Neural cell (in vitro differentiated cells): ENCODE measurements at regions not wholly inside any gene's neighbourhood (a gene's known extent, or its start where the extent isn't known, plus 50 kb on each side); places are given as distances from the start of the nearest gene placed in this dataset.

Experiments
- EP300 ChIP-seq: fragments of 450-650 bp; conservative IDR thresholded peaks from 2 replicates; pipeline ENCODE4 v1.6.1; 2014; ENCODE audit warnings: antibody characterized with exemption, mild to moderate bottlenecking, moderate library complexity; ENCODE audit not compliant: poor library complexity, severe bottlenecking
- MXI1 ChIP-seq: fragments of 450-650 bp; conservative IDR thresholded peaks from 2 replicates; pipeline ENCODE4 v1.6.1; 2014; ENCODE audit warnings: antibody characterized with exemption, mild to moderate bottlenecking; ENCODE audit not compliant: poor library complexity, severe bottlenecking
- TF ChIP-seq, protein P1 (sequence below): fragments of 450-650 bp; IDR thresholded peaks from 2 replicates; pipeline ENCODE4 v1.5.1; 2014; ENCODE audit warnings: antibody characterized with exemption, mild to moderate bottlenecking, moderate library complexity; ENCODE audit not compliant: poor library complexity, severe bottlenecking

DNA sequence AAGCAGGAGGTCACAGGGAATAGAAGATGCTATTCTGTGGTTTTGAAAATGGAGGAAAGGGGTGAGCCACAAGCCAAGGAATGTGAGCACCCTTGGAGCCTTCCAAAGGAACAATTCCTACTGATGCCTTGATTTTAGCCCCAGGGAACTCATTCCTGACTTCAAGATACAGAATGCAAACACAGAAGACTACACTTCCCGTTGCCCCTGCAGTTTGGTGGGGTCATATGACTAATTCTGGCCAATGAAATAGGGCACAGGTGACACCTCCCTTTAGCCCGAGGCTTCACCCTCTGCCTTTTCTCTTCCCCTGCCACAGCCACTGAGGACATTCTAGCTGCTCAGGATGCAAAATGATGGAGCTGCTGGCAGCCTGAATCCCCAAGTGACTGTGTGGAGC lies 126.1 kb downstream of the INHBB start:
- TF ChIP-seq, protein P1, sequence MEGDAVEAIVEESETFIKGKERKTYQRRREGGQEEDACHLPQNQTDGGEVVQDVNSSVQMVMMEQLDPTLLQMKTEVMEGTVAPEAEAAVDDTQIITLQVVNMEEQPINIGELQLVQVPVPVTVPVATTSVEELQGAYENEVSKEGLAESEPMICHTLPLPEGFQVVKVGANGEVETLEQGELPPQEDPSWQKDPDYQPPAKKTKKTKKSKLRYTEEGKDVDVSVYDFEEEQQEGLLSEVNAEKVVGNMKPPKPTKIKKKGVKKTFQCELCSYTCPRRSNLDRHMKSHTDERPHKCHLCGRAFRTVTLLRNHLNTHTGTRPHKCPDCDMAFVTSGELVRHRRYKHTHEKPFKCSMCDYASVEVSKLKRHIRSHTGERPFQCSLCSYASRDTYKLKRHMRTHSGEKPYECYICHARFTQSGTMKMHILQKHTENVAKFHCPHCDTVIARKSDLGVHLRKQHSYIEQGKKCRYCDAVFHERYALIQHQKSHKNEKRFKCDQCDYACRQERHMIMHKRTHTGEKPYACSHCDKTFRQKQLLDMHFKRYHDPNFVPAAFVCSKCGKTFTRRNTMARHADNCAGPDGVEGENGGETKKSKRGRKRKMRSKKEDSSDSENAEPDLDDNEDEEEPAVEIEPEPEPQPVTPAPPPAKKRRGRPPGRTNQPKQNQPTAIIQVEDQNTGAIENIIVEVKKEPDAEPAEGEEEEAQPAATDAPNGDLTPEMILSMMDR = no peak
- TF ChIP-seq MXI1 = no peak
- no peak for TF ChIP-seq EP300
